ENCODE measurements at regions not wholly inside any gene's neighbourhood (a gene's known extent, or its start where the extent isn't known, plus 50 kb on each side); places are given as distances from the start of the nearest gene placed in this dataset.
A peak's percentile ranks its signal among the peaks of the same experiment; 100 is the strongest.

DNA sequence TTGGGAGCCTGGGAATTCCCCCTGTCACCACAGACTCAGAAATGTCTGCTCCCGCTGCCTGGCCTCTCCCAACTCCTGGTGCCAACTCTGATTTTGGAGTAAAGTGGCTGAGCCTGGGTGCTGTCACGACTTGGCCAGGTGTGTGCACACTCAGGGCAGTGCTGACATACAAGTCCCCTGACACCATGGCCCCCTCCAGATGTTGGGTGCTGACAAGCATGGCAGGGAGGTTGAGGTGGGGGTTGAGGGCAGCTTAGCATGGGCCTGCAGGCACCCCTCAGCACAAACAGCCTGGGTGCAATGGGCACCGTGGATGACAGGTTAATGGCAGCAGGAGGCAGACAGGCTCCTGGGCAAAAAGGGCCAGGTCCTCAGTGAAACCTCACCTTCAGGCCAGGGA lies 511.2 kb downstream of the SQOR start:
- H3K9me3 Mint-ChIP-seq, result peaks cover 12% of the 10 kb centered on the region
- no peak overlapping the region for H3K27ac Mint-ChIP-seq
- H3K4me1 Mint-ChIP-seq (ENCODE audit: low read depth in 2 of 2), result no peaks in the 10 kb centered on the region

GRCh38 chr15:46146915-46147314 lies 512.1 kb downstream of the SQOR start:
- peak in 1 of 2 donors; percentile 52 for ATAC-seq

More for the DNA sequence above, 511.2 kb downstream of the SQOR start:
- H3K36me3 Mint-ChIP-seq, result peaks cover 5% of the 10 kb centered on the region
- no peaks in the 10 kb centered on the region for H3K27me3 Mint-ChIP-seq
- no peak for DNase-seq (ENCODE audit: low spot score)
- no peak overlapping the region for H3K4me3 Mint-ChIP-seq
- ATAC-seq, result peak in 1 of 2 donors; percentile 40

GRCh38 chr15:46151786-46152185 lies 517.0 kb downstream of the SQOR start:
- Mint-ChIP-seq H3K36me3 (peaks cover 5% of the 10 kb centered on the region), H3K27ac (no peak overlapping the region), H3K9me3 (peaks cover 19% of the 10 kb centered on the region), H3K4me3 (no peak overlapping the region), H3K4me1 (ENCODE audit: low read depth in 2 of 2) (no peaks in the 10 kb centered on the region), H3K27me3 (no peaks in the 10 kb centered on the region)
- DNase-seq (ENCODE audit: low spot score), result no peak
- ATAC-seq, result no peak

More at GRCh38 chr15:46146915-46147314, 512.1 kb downstream of the SQOR start:
- no peak for DNase-seq (ENCODE audit: low spot score)
- Mint-ChIP-seq H3K4me1 (ENCODE audit: low read depth in 2 of 2) (no peaks in the 10 kb centered on the region), H3K27me3 (no peaks in the 10 kb centered on the region), H3K4me3 (no peak overlapping the region), H3K27ac (no peak overlapping the region), H3K36me3 (peaks cover 5% of the 10 kb centered on the region), H3K9me3 (peaks cover 13% of the 10 kb centered on the region)

DNA sequence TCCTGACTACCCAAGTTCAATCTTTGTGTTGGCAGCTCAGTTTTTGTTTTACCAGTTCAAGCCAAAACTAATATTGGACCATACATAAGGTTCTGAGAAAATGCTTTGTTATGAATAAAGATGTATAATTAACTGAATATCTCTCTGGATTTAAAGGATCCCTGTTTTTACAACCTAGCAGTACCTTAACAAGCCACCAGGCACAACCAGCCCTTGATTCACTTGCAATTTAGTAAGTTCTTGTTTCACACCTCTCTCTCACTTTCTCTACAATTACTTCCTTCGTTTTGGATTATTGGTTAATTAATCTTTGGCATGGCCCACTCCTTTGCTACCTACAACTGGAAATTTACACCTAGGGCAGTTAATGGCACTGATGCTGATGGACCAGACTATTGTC lies 531.9 kb downstream of the SQOR start:
- H3K4me3 Mint-ChIP-seq, result no peak overlapping the region
- H3K9me3 Mint-ChIP-seq, result peaks cover 13% of the 10 kb centered on the region
- no peak overlapping the region for H3K27ac Mint-ChIP-seq
- DNase-seq (ENCODE audit: low spot score), result no peak
- no peaks in the 10 kb centered on the region for H3K36me3 Mint-ChIP-seq
- H3K4me1 Mint-ChIP-seq (ENCODE audit: low read depth in 2 of 2), result no peaks in the 10 kb centered on the region
- no peak for ATAC-seq
- no peaks in the 10 kb centered on the region for H3K27me3 Mint-ChIP-seq

DNA sequence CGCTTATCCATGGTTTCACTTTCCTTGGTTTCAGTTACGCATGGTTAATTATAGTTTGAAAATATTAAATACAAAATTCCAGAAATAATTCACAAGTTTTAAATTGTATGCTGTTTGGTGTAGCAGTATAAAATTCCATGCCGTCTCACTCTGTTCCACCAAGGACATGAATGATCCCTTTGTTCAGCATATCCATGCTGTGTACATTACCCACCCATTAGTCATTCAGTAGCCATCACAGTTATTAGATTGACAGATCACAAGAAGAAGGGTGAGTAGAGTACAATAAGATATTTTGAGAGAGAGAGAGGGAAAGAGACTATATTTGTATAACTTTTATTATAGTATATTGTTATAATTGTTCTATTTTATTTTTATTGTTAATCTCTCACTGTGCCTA lies 535.5 kb downstream of the SQOR start:
- peaks cover 10% of the 10 kb centered on the region for H3K9me3 Mint-ChIP-seq

GRCh38 chr15:46174122-46174521 lies 539.3 kb downstream of the SQOR start:
- DNase-seq (ENCODE audit: low spot score), result no peak
- Mint-ChIP-seq H3K36me3 (no peaks in the 10 kb centered on the region), H3K27me3 (no peaks in the 10 kb centered on the region), H3K4me3 (no peak overlapping the region), H3K27ac (no peak overlapping the region), H3K9me3 (peaks cover 7% of the 10 kb centered on the region), H3K4me1 (ENCODE audit: low read depth in 2 of 2) (no peaks in the 10 kb centered on the region)
- ATAC-seq, result no peak

More for the DNA sequence above, 535.5 kb downstream of the SQOR start:
- no peak for ATAC-seq
- no peak overlapping the region for H3K4me3 Mint-ChIP-seq
- no peaks in the 10 kb centered on the region for H3K4me1 Mint-ChIP-seq (ENCODE audit: low read depth in 2 of 2)
- no peaks in the 10 kb centered on the region for H3K27me3 Mint-ChIP-seq
- no peak for DNase-seq (ENCODE audit: low spot score)
- no peaks in the 10 kb centered on the region for H3K36me3 Mint-ChIP-seq
- H3K27ac Mint-ChIP-seq, result no peak overlapping the region

GRCh38 chr15:46177219-46177618 lies 542.4 kb downstream of the SQOR start:
- no peak for ATAC-seq
- Mint-ChIP-seq H3K4me1 (ENCODE audit: low read depth in 2 of 2) (no peaks in the 10 kb centered on the region), H3K27ac (no peak overlapping the region), H3K27me3 (no peaks in the 10 kb centered on the region), H3K9me3 (peaks cover 11% of the 10 kb centered on the region), H3K4me3 (no peak overlapping the region), H3K36me3 (no peaks in the 10 kb centered on the region)
- DNase-seq (ENCODE audit: low spot score), result no peak

DNA sequence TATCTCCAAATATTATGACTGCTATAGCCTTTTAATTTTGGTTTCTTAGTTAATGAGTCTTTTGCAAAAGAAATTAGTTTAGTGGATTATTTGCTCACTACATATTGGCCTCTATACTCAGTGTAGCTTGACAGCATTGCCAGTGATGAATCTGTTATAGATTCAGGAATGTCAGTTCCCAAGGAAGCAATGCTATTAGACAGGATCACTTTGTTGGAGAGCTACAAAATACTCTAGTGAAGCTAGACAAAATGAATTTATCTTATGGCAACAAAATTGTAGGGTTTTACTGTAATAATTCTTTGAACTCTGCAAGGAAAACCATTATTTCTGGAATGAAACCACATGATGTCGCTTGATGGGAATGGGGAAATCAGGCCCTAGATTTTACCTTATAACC lies 543.3 kb downstream of the SQOR start:
- peaks cover 14% of the 10 kb centered on the region for H3K9me3 Mint-ChIP-seq
- peaks cover 4% of the 10 kb centered on the region for H3K36me3 Mint-ChIP-seq
- no peak overlapping the region for H3K4me3 Mint-ChIP-seq
- no peak for ATAC-seq
- DNase-seq (ENCODE audit: low spot score), result no peak
- no peak overlapping the region for H3K27ac Mint-ChIP-seq
- H3K27me3 Mint-ChIP-seq, result no peaks in the 10 kb centered on the region
- H3K4me1 Mint-ChIP-seq (ENCODE audit: low read depth in 2 of 2), result no peaks in the 10 kb centered on the region

DNA sequence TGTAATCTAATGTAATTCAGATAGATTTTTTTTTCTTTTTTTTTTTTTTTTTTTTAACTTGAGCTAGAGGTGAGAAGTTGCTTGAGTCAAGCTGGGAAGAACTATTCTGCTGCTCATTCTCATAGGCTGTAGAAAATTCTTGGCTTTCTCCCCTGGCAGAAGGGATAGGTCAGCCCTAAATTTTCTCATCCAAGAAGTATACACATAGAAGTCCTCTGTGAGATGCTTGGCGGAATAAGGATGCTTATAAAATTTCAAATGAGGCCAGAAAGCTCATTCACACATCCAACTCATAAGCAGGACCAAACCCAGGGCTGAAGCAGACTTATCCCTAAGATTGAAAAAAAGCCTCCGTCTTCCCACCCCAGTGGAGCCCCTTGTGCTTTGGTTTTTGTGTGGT lies 572.5 kb downstream of the SQOR start:
- Mint-ChIP-seq H3K27ac (no peak overlapping the region), H3K27me3 (no peaks in the 10 kb centered on the region), H3K4me3 (no peak overlapping the region), H3K4me1 (ENCODE audit: low read depth in 2 of 2) (no peaks in the 10 kb centered on the region), H3K36me3 (no peaks in the 10 kb centered on the region), H3K9me3 (peaks cover 21% of the 10 kb centered on the region)
- ATAC-seq (no peak), DNase-seq (ENCODE audit: low spot score) (no peak)

DNA sequence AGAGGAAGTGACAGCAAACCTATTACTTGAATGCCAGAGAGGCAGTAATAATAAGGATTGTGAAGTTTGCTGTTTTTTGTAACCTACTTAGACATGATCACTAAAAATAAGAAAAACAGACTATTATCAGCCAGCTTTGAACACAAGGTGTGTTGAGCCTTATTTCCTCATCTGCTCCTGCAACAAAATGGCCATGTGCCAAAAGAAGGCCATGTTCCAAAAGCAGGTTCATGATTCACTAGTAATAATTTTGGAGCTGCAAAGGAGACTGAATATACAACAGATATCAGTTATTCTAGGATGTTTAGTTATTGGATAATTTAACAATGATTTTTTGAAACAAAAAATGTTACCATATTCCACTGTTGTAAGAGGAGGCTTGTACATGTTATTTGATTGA lies 578.7 kb downstream of the SQOR start:
- H3K4me3 Mint-ChIP-seq, result no peak overlapping the region
- peaks cover 20% of the 10 kb centered on the region for H3K9me3 Mint-ChIP-seq
- H3K36me3 Mint-ChIP-seq, result no peaks in the 10 kb centered on the region

GRCh38 chr15:46222826-46223225 lies 588.0 kb downstream of the SQOR start:
- H3K27me3 Mint-ChIP-seq, result no peaks in the 10 kb centered on the region
- no peak overlapping the region for H3K4me3 Mint-ChIP-seq
- ATAC-seq (no peak), DNase-seq (ENCODE audit: low spot score) (no peak)
- no peak overlapping the region for H3K27ac Mint-ChIP-seq
- H3K36me3 Mint-ChIP-seq, result no peaks in the 10 kb centered on the region
- peaks cover 19% of the 10 kb centered on the region for H3K9me3 Mint-ChIP-seq
- H3K4me1 Mint-ChIP-seq (ENCODE audit: low read depth in 2 of 2), result no peaks in the 10 kb centered on the region

More for the DNA sequence above, 578.7 kb downstream of the SQOR start:
- Mint-ChIP-seq H3K4me1 (ENCODE audit: low read depth in 2 of 2) (no peaks in the 10 kb centered on the region), H3K27me3 (no peaks in the 10 kb centered on the region), H3K27ac (no peak overlapping the region)
- ATAC-seq, result no peak
- no peak for DNase-seq (ENCODE audit: low spot score)

DNA sequence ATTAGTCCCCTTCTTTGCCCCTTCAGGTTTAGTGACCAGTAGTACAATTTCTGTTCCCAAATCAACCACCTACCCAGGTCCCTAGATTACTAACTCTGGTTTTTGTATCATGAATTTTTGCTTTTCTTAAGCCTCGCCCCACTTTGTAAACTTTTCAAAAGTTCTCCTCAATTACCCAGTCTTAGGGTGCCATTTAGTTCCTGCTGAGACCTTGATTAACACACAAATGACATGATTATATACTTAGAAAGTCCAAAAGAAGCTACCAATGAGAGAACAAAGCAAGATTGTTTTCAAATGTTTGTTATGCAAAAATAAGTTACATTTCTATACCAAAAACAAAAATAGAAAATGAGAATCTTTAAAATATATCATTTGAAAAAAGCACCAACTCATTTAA lies 594.4 kb downstream of the SQOR start:
- no peaks in the 10 kb centered on the region for H3K4me1 Mint-ChIP-seq (ENCODE audit: low read depth in 2 of 2)
- DNase-seq (ENCODE audit: low spot score) (no peak), ATAC-seq (no peak)
- no peak overlapping the region for H3K27ac Mint-ChIP-seq
- H3K36me3 Mint-ChIP-seq, result no peaks in the 10 kb centered on the region
- H3K27me3 Mint-ChIP-seq, result no peaks in the 10 kb centered on the region
- no peak overlapping the region for H3K4me3 Mint-ChIP-seq
- peaks cover 9% of the 10 kb centered on the region for H3K9me3 Mint-ChIP-seq

- no peaks in the 10 kb centered on the region for H3K27me3 Mint-ChIP-seq
- DNase-seq (ENCODE audit: low spot score) (no peak), ATAC-seq (no peak)
- no peak overlapping the region for H3K27ac Mint-ChIP-seq
- no peaks in the 10 kb centered on the region for H3K4me1 Mint-ChIP-seq (ENCODE audit: low read depth in 2 of 2)
- H3K9me3 Mint-ChIP-seq, result peaks cover 17% of the 10 kb centered on the region
- no peaks in the 10 kb centered on the region for H3K36me3 Mint-ChIP-seq
- no peak overlapping the region for H3K4me3 Mint-ChIP-seq
Measured at GRCh38 chr15:46231786-46232185, 597.0 kb downstream of the SQOR start.

DNA sequence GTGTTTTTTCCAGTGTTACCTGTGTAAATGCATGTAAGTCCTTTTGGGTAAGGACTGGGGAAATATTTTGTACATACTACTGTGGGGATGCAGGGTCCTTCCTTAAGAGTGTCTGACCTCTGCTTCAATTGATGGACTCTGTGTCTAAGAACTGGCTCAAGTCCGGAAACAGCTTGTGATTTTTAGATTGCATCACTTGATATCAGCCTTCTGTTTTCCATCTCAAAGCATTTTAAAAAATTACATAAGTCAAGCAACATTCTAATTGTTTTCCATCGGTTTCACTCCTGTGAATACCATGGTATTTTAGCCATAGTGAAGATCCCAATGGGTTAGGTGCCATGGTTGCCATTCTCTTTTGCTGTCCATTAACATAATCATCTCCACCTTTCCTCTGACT lies 597.6 kb downstream of the SQOR start:
- Mint-ChIP-seq H3K9me3 (peaks cover 17% of the 10 kb centered on the region), H3K27ac (no peak overlapping the region), H3K27me3 (no peaks in the 10 kb centered on the region), H3K4me3 (no peak overlapping the region), H3K4me1 (ENCODE audit: low read depth in 2 of 2) (no peaks in the 10 kb centered on the region), H3K36me3 (no peaks in the 10 kb centered on the region)
- DNase-seq (ENCODE audit: low spot score) (no peak), ATAC-seq (no peak)

DNA sequence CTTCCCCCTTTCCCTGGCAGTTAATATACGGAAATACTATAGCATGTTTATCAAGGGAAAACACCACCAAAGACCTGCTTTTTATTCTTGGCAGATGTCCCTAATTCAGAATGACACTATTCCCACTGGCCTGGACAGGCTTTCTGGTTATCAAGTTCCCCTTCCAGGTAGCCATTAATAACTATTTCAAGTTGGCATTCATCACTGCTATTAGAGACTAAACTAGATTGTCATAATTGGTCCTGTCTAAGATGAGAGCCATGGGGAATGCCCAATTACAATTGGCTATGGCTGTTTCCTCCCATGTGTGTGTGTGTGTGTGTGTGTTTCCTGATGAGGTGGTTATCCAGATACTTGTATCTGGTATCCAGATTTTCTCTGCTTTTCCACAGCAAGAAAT lies 608.1 kb downstream of the SQOR start:
- Mint-ChIP-seq H3K9me3 (peaks cover 21% of the 10 kb centered on the region), H3K4me3 (no peak overlapping the region), H3K27ac (no peak overlapping the region), H3K4me1 (ENCODE audit: low read depth in 2 of 2) (no peaks in the 10 kb centered on the region), H3K36me3 (no peaks in the 10 kb centered on the region), H3K27me3 (no peaks in the 10 kb centered on the region)
- DNase-seq (ENCODE audit: low spot score) (no peak), ATAC-seq (no peak)
